Epithelial cell of esophagus (primary cell): ENCODE measurements at regions not wholly inside any gene's neighbourhood (a gene's known extent, or its start where the extent isn't known, plus 50 kb on each side); places are given as distances from the start of the nearest gene placed in this dataset.
"Not testable (repeated sequence)": the region's sequence is repeated elsewhere in the genome, so short reads cannot be mapped to it uniquely, and the experiment has no call there.

Experiments
- DNase-seq: peaks from one replicate; pipeline ENCODE4 v3.0.0; 2010; ENCODE audit warnings: low read depth
- H3K4me3 ChIP-seq: 2 replicates; pipeline ENCODE4 v1.5.1; 2011; ENCODE audit warnings: mild to moderate bottlenecking, low read length, control low read depth
- CTCF ChIP-seq: IDR thresholded peaks from 2 replicates; pipeline ENCODE4 v1.5.1; 2011; ENCODE audit warnings: low read depth, mild to moderate bottlenecking, low read length, control low read depth, inconsistent platforms; ENCODE audit not compliant: insufficient read depth; ENCODE audit errors: missing control alignments

GRCh38 chr15:99464137-99464536 is 101.6 kb upstream of the MEF2A start:
- no peak for TF ChIP-seq CTCF
- DNase-seq: no peak
- no peak overlapping the region for H3K4me3 ChIP-seq

- no peak overlapping the region for H3K4me3 ChIP-seq
- no peak for DNase-seq
- no peak for TF ChIP-seq CTCF
Observed at GRCh38 chr15:99466701-99467337, 99.0 kb upstream of the MEF2A start.

- TF ChIP-seq CTCF: no peak
- H3K4me3 ChIP-seq: no peak overlapping the region
- no peak for DNase-seq
Observed at GRCh38 chr15:99467338-99467720, 98.5 kb upstream of the MEF2A start.

- peak; percentile 41 for DNase-seq
- TF ChIP-seq CTCF: no peak
- no peak overlapping the region for H3K4me3 ChIP-seq
Observed at GRCh38 chr15:99467853-99468464, 97.8 kb upstream of the MEF2A start.

GRCh38 chr15:99470204-99470603 is 95.6 kb upstream of the MEF2A start:
- not testable (repeated sequence) for DNase-seq, H3K4me3 ChIP-seq

GRCh38 chr15:99472416-99473145 is 93.2 kb upstream of the MEF2A start:
- no peak for TF ChIP-seq CTCF
- no peak overlapping the region for H3K4me3 ChIP-seq
- DNase-seq: no peak

- H3K4me3 ChIP-seq: no peak overlapping the region
- no peak for DNase-seq
- no peak for TF ChIP-seq CTCF
Observed at GRCh38 chr15:99473981-99474906, 91.5 kb upstream of the MEF2A start.
